Astrocyte of the hippocampus (primary cell): ENCODE measurements at regions not wholly inside any gene's neighbourhood (a gene's known extent, or its start where the extent isn't known, plus 50 kb on each side); places are given as distances from the start of the nearest gene placed in this dataset.

ENCODE experiments used
- DNase-seq: peaks from one replicate; pipeline ENCODE4 v3.0.0; 2011; ENCODE audit warnings: low read depth, low spot score

DNA sequence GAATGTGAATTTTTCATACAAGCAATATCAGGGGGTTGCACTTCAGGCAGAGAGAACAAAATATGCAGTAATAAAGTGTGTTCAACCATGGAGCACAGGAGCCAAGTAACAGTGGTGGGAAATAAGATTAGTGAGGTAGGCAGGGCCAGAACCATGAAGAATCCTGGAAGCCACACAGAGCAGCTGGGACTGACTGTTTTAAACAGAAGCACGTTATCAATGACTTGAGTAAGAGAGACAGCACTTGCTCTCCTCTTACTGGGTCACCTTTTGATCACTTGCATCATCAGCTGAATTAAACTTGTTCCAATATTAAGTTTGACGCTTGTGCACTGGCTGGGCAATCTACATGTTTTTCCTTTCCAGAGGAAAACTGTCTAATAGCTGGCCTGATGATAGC, 238.5 kb downstream of the TBX18 start:
- no peak for DNase-seq

DNA sequence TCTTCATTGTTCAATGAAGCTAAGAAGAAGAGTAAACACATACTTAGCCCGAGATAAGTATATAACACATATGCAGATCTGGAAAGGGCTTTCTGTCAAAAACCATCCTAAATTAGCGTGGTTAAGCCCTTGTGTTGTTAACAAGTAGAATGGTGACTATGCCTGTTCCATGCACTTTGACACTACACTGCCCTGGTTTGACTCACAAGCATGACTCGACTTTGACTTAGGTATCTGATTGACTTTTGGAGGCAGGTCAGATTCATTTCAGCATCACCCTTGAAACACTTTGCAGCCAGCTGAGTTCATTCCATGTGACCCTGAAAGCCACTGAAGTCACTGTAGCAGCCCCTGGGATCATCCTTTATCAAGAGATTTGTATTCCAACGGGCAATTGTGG, 239.8 kb downstream of the TBX18 start:
- no peak for DNase-seq

DNA sequence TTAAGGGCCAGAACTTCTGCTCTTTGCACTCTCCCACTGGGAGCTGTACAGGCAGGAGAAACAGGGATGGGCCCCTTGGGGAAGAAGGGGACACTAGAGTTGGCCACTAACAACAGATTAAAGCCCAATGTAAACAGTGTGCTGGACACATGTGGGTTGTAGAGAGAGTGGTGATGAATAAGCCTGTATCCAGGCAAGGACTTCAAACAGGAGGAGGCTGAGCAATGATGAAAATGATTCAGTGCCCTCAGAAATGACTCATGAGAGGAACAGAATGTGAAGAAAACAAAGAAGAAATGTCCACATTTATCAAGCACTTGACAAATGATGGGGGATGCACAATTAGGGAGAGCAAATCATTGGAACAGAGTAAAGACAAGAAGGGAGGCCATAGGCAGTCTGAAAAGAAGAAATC, 242.3 kb downstream of the TBX18 start:
- peak; percentile 83 for DNase-seq

DNA sequence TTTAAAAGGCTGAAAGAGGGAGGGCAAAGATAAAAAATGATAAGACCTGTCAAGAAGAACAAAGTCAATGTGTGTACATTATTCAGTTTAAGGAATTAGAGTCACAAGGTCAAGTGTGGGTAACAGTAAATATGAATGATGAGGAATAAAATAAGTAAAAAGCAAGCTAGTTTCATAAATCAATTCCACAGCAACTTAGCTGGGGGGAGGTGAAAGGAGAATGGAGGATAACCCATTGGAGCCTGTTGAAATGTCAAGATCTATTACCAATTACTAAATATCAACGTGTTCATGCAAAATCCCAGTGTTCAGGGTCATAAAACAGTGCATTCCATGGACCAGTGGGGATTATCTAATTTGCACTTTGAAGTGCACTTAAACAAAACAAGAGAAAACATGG, 242.9 kb downstream of the TBX18 start:
- DNase-seq, result peak; percentile 10

DNA sequence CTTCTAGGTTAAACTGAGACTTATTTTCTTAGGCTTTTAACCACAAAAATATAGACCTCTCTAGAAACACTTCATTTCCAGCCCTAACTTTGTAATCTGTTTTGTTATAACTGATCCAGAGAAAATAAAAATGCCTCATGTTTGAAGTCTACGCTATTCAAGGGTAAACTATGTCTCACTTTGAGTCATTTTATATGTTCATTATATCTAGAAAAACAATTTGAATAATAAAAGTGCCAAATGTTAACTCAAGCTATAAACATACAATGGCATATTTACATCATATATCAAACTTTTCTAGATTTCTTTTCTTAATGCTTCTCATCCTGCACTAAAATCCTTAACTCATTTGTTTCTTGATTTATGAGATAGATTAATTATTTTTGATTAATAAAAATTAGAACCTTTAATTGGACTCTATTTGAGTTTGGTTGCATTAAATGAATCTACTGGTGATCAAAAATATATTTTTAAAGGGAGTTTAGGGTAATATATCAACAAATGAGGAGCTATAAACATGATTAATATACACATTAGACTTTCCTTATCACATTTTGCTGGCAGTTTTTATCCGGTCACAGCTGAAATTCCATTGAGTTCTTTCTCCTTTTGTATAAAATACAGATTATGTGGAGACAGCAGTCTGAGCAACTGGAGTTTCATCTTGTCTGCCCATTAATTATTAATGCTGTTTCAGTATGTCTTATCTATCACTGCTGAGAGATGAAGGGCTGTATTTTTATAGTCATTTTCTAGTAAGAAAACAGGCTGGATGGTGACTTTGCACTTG, 246.5 kb downstream of the TBX18 start:
- DNase-seq, result no peak

DNA sequence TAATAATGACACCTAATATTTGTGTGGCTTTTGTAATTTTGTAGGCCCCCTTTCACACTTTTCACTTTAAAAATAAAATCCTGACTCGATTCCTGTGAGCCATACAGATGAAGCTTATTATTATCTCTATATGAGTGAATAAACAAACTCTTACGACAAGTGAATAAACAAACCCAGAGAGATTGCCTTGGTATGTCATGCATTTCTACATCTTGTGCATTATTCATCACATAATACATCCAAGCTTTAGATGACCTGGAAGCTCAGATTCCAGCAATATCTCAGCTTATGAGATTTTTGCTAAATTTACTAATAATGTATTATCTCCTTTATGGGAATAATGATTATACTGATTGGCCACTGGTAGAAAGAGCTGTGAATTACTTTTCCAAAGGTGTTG, 248.2 kb downstream of the TBX18 start:
- no peak for DNase-seq

DNA sequence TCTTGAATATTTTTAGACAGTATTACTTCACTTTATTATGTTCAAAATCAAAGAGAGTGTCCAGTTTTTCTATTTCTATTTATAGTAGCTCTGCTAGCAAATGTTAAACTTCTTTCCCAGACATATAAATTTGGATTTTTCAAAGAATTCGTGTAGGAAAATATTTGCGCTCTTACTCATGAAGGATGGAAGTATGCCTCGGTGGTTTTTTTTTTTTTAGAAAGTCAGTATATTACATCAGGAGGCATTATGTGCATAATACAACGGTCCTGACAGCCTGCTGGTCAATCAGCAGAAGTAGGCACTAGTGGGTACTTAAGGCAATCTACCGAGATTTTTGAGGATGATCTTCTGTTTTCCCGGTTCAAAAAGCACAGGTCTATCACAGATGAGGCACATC, 249.3 kb downstream of the TBX18 start:
- DNase-seq, result no peak

DNA sequence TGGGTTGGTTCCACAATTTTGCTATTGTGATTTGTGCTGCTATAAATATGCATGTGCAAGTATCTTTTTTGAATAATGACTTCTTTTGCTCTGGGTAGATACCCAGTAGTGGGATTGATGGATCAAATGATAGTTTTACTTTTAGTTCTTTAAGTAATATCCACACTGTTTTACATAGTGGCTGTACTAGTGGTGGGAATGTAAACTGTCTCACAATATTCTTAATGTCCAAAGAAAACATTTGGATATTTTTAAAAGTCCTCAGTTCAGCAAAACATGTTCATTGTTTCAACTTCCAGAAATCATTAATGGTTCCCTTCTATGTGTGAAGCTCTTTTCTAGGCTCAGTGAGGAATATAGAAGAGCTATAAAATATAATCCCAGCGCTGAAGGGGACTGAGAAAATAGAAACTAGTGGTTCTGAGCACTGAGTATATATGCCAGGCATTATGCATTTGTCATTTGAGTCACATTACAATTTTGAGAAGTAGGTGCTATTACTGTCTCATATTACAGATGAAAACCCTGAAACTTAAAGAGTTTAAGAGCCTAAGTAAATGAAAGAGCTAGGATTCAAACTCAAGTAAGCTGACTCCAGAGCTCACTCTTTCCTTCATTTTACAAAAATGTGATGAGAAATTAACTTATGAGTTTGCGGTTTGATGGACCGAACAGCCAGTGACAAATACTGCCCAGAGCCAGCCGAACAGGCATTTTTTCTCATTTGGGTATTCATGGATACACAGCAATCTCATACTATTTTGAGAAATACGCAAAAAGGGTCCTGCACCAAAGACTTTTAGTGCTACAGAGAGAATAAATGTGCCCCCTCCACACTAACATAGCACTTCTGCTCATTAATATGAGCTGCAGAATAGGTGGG, 250.1 kb downstream of the TBX18 start:
- no peak for DNase-seq

DNA sequence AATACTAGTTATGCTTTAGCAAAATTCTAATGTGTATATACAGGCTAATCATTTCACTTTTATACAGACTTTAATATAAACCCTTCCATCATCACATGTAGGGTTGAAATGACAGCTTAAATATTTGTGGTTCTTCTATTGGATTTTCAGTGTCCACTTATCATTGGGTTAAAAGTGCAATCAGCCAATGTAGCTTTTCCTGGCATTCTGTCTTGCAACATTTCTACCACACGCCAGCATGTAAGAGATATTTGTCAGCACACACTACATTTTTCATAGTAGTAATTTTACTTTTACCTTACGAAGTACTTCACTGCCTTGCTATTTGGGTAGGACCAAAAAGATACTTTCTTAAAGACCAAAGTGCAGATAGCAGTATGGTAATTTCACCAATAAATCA, 252.0 kb downstream of the TBX18 start:
- no peak for DNase-seq

DNA sequence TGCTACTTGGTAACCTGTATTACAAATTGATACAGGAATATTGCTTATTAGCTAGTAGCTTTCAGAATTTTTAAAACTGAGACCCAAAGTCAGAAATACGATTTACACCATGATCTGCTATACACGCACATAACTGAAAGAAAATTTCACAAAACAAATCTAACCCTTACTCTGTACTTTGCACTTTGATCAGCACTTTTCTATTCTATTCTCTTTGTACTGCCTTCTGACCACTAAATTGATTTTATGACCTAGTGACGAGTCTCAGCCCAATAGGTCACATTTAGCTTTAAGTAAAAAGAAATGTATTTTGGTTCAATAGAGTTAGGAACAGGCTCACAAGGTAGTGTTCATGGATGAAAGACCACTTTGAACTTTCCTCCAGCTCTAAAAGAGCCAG, 252.5 kb downstream of the TBX18 start:
- DNase-seq, result no peak

DNA sequence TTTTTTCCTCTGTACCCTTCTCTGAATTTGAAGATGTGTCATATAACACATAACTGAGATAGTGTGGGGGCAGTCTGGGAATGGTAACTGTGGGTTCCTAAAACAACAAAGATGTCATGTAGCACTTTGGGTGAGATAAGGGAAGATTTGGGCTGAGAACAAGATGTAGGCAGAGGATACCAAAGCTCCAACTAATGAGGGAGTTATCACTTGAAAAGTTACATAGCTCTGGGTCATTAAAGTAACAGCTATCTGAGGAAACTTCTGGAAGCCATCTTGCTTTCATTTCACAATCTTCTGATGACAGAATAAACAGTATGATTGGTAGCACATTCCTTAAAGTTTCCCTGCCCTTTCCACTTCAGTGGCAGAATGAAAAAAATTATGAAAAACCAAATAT, 255.4 kb downstream of the TBX18 start:
- no peak for DNase-seq

DNA sequence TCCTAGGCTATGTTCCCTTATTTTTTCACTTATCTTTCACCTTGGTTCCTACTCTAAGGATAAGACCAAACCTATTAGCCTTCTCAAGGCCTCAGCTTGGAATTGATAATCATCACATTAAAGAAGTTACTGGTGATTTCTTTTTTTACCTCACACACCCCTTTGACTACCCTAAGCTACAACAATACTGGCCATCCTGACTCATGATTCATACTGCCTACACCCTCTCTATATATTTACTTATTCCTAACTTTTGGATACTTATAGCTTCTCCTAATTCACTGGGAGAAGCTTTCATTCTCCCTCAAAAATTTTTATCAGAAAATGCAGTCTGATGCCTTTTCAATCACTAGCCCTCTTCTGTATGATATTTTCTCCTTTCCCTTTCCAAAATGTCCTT, 256.1 kb downstream of the TBX18 start:
- no peak for DNase-seq

DNA sequence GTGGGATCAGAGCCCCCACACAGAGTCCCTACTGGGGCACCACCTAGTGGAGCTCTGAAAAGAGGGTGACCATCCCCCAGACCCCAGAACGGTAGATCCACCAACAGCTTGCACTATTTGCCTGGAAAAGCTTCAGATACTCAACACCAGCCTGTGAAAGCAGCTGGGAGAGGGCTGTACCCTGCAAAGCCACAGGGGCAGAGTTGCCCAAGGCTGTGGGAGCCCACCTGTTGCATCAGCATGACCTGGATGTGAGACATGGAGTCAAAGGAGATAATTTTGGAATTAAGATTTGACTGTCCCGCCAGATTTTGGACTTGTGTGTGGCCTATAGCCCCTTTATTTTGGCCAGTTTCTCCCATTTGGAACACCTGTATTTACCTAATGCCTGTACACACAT, 260.4 kb downstream of the TBX18 start:
- no peak for DNase-seq

DNA sequence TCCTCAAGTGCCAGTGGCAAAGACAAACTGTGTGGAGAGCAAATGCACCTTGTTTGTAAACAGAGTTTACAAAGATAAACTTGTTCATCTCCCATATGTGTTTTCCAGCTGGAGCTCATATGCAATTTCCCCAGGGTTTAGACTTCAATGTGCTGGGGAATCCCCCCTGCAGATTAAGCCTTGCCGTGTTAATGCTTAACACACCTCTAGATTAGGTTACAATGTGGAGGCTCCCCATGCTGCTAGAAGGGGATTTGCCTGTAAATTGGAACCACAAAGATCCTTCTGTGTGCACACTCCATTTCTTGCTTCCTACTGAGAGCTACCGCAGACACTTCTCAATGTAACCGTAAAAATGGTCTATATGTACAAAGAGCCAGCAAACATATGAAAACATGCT, 263.1 kb downstream of the TBX18 start:
- no peak for DNase-seq

DNA sequence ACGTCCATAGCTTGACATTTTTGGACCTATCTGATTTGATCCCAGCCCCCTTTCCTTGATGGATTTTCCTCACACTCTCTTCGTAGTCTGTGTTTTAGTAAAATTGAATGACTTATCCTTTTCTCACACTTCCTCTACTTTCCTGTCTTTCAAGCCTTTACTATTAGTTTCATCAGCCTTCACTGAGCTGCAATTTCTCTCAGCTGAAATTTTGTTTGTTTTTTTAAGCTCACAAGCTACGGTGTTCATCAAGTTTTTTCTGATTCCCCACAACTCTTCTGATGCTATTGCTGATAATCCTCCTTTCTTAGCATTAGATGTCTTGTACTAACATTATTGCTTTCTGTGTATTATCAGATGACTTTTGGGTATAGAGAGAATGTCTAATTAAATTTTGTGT, 263.7 kb downstream of the TBX18 start:
- no peak for DNase-seq

DNA sequence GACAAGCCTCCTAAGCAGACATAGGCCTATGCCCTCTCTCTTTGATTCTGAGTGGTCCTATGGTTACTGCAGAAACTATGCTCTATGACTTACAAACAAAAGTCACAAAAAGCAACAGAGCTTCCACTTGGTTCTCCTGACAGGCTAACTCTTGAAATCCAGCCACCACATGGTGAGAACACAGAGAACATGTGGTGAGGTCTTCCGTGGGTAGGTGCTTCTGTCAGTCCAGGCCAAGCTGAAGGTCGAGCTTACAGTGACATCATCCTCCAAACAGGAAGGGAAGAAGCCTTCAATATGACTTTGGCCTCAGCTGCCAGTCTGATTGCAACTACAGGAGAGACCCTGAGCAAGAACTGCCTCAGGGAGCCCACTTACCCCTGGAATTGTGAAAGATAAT, 265.5 kb downstream of the TBX18 start:
- DNase-seq, result no peak

DNA sequence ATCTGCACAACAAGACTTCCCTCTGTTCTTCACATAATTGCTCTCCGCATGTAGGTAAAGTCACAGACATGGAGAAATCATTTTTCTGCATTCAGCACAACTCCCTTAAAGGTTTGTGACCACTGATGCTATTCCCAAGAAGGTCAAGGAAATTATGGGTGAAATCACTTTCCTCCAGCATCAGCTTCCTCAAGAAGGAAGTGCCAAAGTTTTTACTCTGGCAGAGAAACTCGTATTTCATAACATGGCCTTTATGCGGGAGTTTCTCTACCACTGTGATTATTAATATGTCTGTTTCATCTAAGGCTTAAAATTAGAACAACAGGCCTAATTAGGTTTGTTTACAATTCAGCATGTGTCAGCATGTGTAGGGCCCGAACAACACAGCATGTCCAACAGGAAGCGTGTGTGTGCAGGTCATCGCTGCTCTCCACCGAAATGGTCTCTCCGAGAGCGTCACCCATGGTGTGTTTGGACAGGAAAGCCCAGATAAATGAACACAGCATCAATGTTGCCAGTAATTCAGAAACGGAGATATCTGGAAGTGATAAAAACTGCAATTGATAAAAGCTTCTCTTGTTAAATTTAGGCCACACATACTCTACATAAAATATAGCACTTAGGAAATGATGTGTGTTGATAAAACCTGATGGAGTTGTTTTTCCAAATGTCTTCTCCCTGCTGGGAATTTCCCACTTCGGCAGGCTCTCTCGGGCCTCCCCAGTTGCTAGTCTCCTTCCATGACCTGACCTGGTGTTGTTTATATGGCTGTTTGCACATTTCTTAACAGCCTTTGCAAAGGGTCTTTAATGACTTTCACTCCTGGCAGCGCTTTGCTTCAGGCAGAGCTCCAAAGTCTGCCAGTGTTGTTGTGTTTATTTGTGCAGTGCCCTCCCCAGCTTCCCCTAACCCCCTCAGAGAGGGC, 265.1 kb upstream of the CEP162 start:
- no peak for DNase-seq

DNA sequence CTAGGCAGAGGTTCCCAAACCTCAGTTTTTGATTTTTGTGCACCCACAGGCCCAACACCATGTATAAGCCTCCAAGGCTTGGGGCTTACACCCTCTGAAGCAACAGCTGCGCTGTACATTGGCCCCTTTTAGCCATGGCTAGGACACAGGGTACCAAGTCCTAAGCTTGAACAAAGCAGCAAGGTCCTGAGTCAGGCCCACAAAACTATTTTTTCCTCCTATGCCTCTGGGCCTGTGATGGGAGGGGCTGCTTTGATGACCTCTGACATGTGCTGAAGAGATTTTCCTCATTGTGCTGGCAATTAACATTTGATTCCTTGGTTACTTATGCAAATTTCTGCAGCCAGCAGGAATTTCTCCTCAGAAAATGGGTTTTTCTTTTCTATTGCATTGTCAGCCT, 262.2 kb upstream of the CEP162 start:
- no peak for DNase-seq

DNA sequence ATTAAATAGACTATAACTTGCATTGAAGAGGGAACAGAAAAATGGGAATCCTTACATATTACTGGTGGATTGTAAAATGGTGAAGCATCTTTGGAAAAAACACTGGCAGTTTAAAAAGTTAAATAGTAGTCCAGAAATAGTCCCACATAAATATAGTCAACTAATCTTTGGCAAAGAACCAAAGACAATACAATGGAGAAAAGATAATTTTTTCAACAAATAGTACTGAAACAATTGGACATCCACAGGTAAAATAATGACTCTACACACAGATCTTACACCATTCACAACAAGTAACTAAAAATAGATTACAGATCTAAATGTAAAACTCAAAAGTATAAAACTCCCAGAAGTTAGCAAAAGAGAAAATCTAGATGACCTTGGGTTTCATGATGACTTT, 259.1 kb upstream of the CEP162 start:
- no peak for DNase-seq

DNA sequence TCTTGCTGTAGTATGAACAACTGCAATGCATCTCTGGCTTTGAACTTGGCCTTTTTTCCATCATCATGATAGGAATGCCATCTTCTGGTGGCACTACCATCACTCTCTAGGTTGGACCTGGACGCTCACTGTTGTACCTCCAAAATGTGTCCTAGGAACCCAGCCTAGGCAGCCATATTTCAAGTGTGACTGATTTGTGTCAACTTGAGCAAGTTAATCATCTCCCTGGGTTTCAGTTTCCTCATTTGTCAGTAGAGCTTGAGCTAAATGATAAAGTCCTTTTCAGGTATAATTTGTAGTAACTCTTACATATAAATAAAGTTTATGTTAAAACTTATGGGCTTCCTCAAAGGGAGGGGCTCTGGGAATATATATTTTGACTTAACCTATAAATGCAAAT, 241.7 kb upstream of the CEP162 start:
- DNase-seq, result no peak

DNA sequence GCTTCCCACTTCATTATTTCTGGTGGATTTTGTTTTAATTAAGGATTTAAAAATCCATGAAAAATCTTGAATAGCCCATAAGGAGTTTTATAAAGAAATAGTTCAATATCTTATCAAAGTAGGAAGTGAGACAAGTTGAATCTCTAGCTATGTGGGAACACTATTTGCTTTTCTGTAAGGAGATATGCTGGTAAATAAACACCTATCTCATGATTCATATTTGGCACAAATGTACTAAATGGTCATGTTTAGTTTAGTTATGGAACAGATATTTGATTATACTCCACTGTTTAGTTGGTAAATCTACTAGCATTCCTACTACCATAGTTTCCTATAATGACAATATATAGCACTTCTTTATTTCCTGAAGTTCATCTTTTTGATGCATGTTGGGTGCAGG, 239.9 kb upstream of the CEP162 start:
- no peak for DNase-seq

DNA sequence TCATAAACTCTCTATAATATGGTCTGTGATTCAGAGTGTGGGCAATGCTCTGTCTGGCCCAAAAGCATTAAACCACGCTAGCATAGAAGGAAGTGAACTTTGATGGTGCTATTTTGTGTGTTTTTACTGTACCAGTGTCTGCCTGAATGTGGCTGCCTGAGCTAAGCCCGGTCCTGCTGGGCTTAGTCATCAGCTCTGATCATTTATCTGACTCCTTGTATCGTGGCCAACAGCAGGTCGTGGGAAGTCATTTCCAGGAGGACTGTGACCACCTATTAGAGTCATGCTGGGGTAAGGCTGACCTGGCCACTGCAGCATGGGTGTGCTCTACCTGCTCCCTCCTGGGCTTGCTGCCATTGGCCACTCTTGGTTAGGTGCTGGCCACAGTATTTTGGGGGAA, 239.1 kb upstream of the CEP162 start:
- peak; percentile 76 for DNase-seq
